Erythroblast (primary cell): ENCODE measurements at regions not wholly inside any gene's neighbourhood (a gene's known extent, or its start where the extent isn't known, plus 50 kb on each side); places are given as distances from the start of the nearest gene placed in this dataset.
"Not testable (repeated sequence)": the region's sequence is repeated elsewhere in the genome, so short reads cannot be mapped to it uniquely, and the experiment has no call there.

Experiments
- GATA1 ChIP-seq: IDR thresholded peaks from 2 replicates; pipeline ENCODE4 v1.6.1; 2011; ENCODE audit warnings: low read depth, mild to moderate bottlenecking, control low read depth, low read length, moderate library complexity
- POLR2A ChIP-seq: IDR thresholded peaks from 2 replicates; pipeline ENCODE4 v1.6.1; 2011; ENCODE audit warnings: mild to moderate bottlenecking, low read length

DNA sequence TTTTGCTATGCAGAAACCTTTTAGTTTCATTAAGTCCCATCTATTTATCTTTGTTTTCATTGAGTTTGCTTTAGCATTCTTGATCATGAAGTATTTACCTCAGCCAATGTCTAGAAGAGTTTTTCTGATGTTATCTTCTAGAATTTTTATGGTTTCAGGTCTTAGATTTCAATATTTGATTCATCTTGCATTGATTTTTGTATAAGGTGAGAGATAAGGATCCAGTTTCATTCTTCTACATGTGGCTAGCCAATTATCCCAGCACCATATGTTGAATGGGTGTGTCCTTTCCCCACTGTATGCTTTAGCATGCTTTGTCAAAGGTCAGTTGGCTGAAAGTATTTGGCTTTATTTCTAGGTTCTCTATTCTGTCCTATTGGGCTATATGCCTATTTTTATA is 395.2 kb downstream of the HGF start:
- TF ChIP-seq POLR2A, GATA1: not testable (repeated sequence)
